ENCODE measurements at regions not wholly inside any gene's neighbourhood (a gene's known extent, or its start where the extent isn't known, plus 50 kb on each side); places are given as distances from the start of the nearest gene placed in this dataset.

DNA sequence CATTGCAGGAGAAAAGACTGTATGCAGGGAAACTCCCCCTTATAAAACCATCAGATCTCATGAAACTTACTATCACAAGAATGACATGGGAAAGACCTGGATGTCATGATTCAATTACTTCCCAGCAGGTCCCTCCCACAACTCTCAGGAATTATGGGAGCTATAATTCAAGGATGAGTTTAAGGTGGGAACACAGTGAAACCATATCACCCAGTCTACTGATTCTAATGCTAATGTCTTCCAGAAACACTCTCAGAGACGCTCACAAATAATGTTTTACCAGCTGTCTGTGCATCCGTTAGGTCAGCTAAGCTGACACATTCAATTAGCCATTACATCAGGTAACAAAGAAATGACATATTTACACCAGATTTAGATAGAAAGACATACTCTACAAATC lies 637.9 kb downstream of the NLGN4Y start:
- Histone ChIP-seq H3K27me3 (ENCODE audit: insufficient read depth, low read length) (no peaks in the 10 kb centered on the region), H3K9me3 (ENCODE audit: control insufficient read depth in 1 of 2, low read length in 2 of 2) (no peaks in the 10 kb centered on the region), H3K36me3 (ENCODE audit: insufficient read depth, low read length) (no peaks in the 10 kb centered on the region), H3K4me3 (ENCODE audit: low read length in 2 of 2) (no peak overlapping the region), H3K27ac (ENCODE audit: low read depth, low read length) (no peak overlapping the region), H3K4me1 (ENCODE audit: insufficient read depth, low read length) (no peaks in the 10 kb centered on the region)
- no peak for DNase-seq
- ChIA-PET POLR2A (ENCODE audit: partially characterized antibody) (no interaction called here), CTCF (ENCODE audit: partially characterized antibody) (no interaction called here)
- H3K9me3 Mint-ChIP-seq, result peaks cover 0 to 2% (median 0%) of the 10 kb centered on the region in 8 donors
- no peaks in the 10 kb centered on the region for H3K4me1 Mint-ChIP-seq
- no peaks in the 10 kb centered on the region for H3K36me3 Mint-ChIP-seq
- peaks cover 0 to 5% of the 10 kb centered on the region in 2 donors for H3K27me3 Mint-ChIP-seq
- intact Hi-C loops (cut with micrococcal nuclease), result no loop called here
- H3K27ac Mint-ChIP-seq, result no peak overlapping the region
- no peak overlapping the region for H3K4me3 Mint-ChIP-seq

DNA sequence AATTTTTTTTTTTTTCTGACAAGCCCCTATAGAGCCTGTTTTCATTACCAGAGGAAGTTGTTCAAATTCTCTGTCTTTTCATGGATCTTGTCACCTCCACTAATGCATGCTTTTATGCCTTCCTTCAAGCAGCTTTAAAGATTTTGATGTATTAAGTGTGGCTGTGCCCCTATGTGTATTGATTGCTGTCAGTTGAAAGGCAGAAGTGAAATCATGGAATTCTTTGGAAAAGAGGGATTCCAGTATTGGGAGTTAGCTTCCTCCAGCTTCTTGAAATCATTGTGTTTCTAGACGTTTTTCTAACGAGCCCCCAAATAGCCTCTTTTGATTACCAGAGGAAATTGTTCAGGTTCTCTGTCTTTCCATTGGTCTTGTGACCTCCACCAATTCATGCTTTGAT lies 655.6 kb downstream of the NLGN4Y start:
- no peak overlapping the region for H3K27ac ChIP-seq (ENCODE audit: low read depth, low read length)
- Mint-ChIP-seq H3K27me3 (no peaks in the 10 kb centered on the region), H3K4me1 (no peaks in the 10 kb centered on the region), H3K4me3 (no peak overlapping the region), H3K9me3 (no peaks in the 10 kb centered on the region), H3K36me3 (no peaks in the 10 kb centered on the region), H3K27ac (no peak overlapping the region)
- H3K4me1 ChIP-seq (ENCODE audit: insufficient read depth, low read length), result no peaks in the 10 kb centered on the region
- POLR2A ChIA-PET (ENCODE audit: partially characterized antibody), result no interaction called here
- H3K4me3 ChIP-seq (ENCODE audit: low read length in 2 of 2), result no peak overlapping the region
- intact Hi-C loops (cut with micrococcal nuclease), result no loop called here
- DNase-seq, result no peak
- no peaks in the 10 kb centered on the region for H3K27me3 ChIP-seq (ENCODE audit: insufficient read depth, low read length)
- CTCF ChIA-PET (ENCODE audit: partially characterized antibody), result no interaction called here
- H3K36me3 ChIP-seq (ENCODE audit: insufficient read depth, low read length), result no peaks in the 10 kb centered on the region
- H3K9me3 ChIP-seq (ENCODE audit: control insufficient read depth in 1 of 2, low read length in 2 of 2), result no peaks in the 10 kb centered on the region

DNA sequence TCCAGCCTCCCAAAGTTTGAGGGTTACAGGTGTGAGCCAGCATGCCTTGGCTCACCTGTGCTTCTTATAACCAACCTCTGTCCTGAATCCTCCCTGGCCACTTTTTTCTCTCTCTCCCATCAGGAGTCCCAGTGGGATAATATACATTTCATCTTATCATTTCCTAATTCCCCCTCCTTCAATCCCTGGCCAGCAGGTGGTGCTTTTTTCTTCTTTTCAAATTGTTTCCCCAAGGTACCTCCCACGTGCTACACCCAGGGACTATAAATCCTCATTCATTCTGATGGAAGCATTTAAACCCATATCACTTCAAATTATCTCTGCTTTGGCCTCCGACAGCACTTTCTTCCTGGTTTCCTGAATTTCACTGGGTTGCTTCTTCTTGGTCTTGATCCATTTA lies 704.7 kb downstream of the NLGN4Y start:
- H3K4me1 ChIP-seq (ENCODE audit: insufficient read depth, low read length), result no peaks in the 10 kb centered on the region
- ChIA-PET CTCF (ENCODE audit: partially characterized antibody) (no interaction called here), POLR2A (ENCODE audit: partially characterized antibody) (no interaction called here)
- intact Hi-C loops (cut with micrococcal nuclease), result no loop called here
- H3K4me1 Mint-ChIP-seq, result no peaks in the 10 kb centered on the region
- H3K4me3 ChIP-seq (ENCODE audit: low read length in 2 of 2), result no peak overlapping the region
- H3K9me3 Mint-ChIP-seq, result peaks cover 0 to 4% (median 0%) of the 10 kb centered on the region in 8 donors
- no peaks in the 10 kb centered on the region for H3K27me3 Mint-ChIP-seq
- H3K27me3 ChIP-seq (ENCODE audit: insufficient read depth, low read length), result no peaks in the 10 kb centered on the region
- H3K36me3 ChIP-seq (ENCODE audit: insufficient read depth, low read length), result no peaks in the 10 kb centered on the region
- H3K27ac Mint-ChIP-seq, result no peak overlapping the region
- H3K36me3 Mint-ChIP-seq, result no peaks in the 10 kb centered on the region
- H3K27ac ChIP-seq (ENCODE audit: low read depth, low read length), result no peak overlapping the region
- H3K4me3 Mint-ChIP-seq, result no peak overlapping the region
- no peak for DNase-seq
- no peaks in the 10 kb centered on the region for H3K9me3 ChIP-seq (ENCODE audit: control insufficient read depth in 1 of 2, low read length in 2 of 2)

DNA sequence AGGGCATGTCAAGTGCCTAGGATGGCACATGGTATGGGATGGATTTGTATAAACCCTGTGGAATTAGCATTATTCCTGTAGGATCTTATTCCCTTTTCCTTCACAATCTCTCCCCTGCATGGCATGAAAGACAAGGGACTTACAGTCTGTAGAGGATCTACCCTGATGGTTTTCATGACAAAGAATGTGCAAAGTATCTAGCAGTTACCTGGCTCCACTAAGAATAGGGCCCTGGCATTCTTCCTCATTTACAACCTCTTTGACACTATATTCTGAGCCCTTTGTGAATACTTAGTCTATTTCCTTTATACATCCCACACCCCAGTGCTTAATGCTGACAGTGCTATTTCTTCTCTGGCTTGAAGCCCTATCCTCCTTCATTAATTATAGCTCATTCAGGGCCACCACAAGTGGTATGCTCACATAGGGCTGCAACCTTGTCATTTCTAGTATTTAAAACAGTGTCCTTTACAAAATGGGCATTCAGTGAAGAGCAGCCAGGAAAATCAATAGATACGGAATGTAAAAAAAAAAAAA lies 715.3 kb downstream of the NLGN4Y start:
- no peak for DNase-seq
- peaks cover 0 to 2% (median 0%) of the 10 kb centered on the region in 8 donors for H3K9me3 Mint-ChIP-seq
- no peaks in the 10 kb centered on the region for H3K4me1 Mint-ChIP-seq
- Histone ChIP-seq H3K36me3 (ENCODE audit: insufficient read depth, low read length) (no peaks in the 10 kb centered on the region), H3K27ac (ENCODE audit: low read depth, low read length) (no peak overlapping the region), H3K4me3 (ENCODE audit: low read length in 2 of 2) (no peak overlapping the region), H3K9me3 (ENCODE audit: control insufficient read depth in 1 of 2, low read length in 2 of 2) (no peaks in the 10 kb centered on the region), H3K27me3 (ENCODE audit: insufficient read depth, low read length) (no peaks in the 10 kb centered on the region), H3K4me1 (ENCODE audit: insufficient read depth, low read length) (no peaks in the 10 kb centered on the region)
- CTCF ChIA-PET (ENCODE audit: partially characterized antibody), result no interaction called here
- POLR2A ChIA-PET (ENCODE audit: partially characterized antibody), result no interaction called here
- peaks cover 0 to under 1% of the 10 kb centered on the region in 2 donors for H3K27me3 Mint-ChIP-seq
- no peaks in the 10 kb centered on the region for H3K36me3 Mint-ChIP-seq
- intact Hi-C loops (cut with micrococcal nuclease), result no loop called here
- no peak overlapping the region for H3K27ac Mint-ChIP-seq
- H3K4me3 Mint-ChIP-seq, result no peak overlapping the region

DNA sequence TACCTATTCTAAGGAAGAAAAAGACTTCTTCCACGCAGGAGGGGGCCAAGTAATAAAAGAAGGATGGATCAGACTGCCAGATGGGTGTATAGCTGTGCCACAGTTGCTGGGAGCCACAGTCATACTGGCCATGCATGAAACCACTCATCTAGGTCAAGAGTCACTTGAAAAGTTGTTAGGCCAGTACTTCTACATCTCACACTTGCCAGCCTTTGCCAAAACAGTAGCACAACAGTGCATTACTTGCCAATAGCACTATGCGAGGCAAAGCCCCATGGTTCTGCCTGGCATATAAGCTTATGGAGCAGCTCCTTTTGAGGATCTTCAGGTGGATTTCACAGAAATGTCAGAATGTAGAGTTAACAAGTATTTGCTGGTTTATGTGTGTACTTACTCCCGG lies 735.0 kb downstream of the NLGN4Y start:
- H3K4me3 Mint-ChIP-seq, result no peak overlapping the region
- no peak overlapping the region for H3K27ac Mint-ChIP-seq
- no peak overlapping the region for H3K4me3 ChIP-seq (ENCODE audit: low read length in 2 of 2)
- H3K27me3 ChIP-seq (ENCODE audit: insufficient read depth, low read length), result no peaks in the 10 kb centered on the region
- POLR2A ChIA-PET (ENCODE audit: partially characterized antibody), result no interaction called here
- H3K27me3 Mint-ChIP-seq, result no peaks in the 10 kb centered on the region
- no peaks in the 10 kb centered on the region for H3K36me3 ChIP-seq (ENCODE audit: insufficient read depth, low read length)
- intact Hi-C loops (cut with micrococcal nuclease), result no loop called here
- DNase-seq, result no peak
- no peaks in the 10 kb centered on the region for H3K9me3 ChIP-seq (ENCODE audit: control insufficient read depth in 1 of 2, low read length in 2 of 2)
- no peaks in the 10 kb centered on the region for H3K36me3 Mint-ChIP-seq
- H3K9me3 Mint-ChIP-seq, result no peaks in the 10 kb centered on the region
- H3K27ac ChIP-seq (ENCODE audit: low read depth, low read length), result no peak overlapping the region
- H3K4me1 ChIP-seq (ENCODE audit: insufficient read depth, low read length), result no peaks in the 10 kb centered on the region
- CTCF ChIA-PET (ENCODE audit: partially characterized antibody), result no interaction called here
- no peaks in the 10 kb centered on the region for H3K4me1 Mint-ChIP-seq

DNA sequence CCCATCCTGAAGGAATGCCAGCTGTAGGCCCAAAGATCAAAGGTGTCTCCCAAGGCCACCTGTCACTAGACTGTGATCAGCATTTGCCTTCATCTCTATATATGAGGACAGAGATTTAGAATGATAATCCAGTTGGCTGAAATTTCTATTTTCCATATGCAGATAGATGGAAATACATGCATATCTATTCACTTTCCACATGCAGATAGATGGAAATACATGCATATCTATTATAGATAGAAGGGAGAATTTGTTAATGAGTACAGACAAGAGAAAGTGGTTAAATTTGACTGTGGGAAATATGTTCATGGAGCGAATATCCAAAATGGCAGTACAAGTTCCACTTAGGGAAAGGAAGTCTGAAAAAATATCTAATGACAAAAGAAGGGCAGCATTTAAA lies 762.2 kb downstream of the NLGN4Y start:
- H3K9me3 ChIP-seq (ENCODE audit: control insufficient read depth in 1 of 2, low read length in 2 of 2), result no peaks in the 10 kb centered on the region
- no peak overlapping the region for H3K27ac Mint-ChIP-seq
- intact Hi-C loops (cut with micrococcal nuclease), result no loop called here
- no peaks in the 10 kb centered on the region for H3K9me3 Mint-ChIP-seq
- H3K36me3 ChIP-seq (ENCODE audit: insufficient read depth, low read length), result no peaks in the 10 kb centered on the region
- H3K4me1 Mint-ChIP-seq, result no peaks in the 10 kb centered on the region
- ChIA-PET POLR2A (ENCODE audit: partially characterized antibody) (no interaction called here), CTCF (ENCODE audit: partially characterized antibody) (no interaction called here)
- no peaks in the 10 kb centered on the region for H3K4me1 ChIP-seq (ENCODE audit: insufficient read depth, low read length)
- no peaks in the 10 kb centered on the region for H3K36me3 Mint-ChIP-seq
- no peaks in the 10 kb centered on the region for H3K27me3 ChIP-seq (ENCODE audit: insufficient read depth, low read length)
- DNase-seq, result no peak
- no peak overlapping the region for H3K4me3 ChIP-seq (ENCODE audit: low read length in 2 of 2)
- H3K4me3 Mint-ChIP-seq, result no peak overlapping the region
- H3K27ac ChIP-seq (ENCODE audit: low read depth, low read length), result no peak overlapping the region
- H3K27me3 Mint-ChIP-seq, result no peaks in the 10 kb centered on the region

DNA sequence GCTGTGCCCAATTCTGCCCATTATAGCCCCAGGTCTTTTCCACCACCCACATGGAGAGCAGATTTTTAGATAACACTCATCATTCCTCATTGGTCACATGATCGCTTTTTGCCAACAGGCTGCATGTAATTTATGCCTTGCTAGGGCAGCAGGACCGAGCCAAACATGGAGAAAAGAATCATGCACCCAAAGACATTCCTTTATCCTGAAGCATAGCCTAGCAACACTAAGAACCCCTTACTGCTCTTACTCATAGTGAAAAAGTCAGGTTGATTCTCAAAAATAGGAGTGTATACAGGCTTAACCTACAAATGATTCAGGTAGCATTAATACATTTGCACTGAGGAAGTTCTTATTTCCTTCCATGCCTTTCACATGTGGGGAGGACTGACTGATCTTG lies 765.5 kb downstream of the NLGN4Y start:
- CTCF ChIA-PET (ENCODE audit: partially characterized antibody), result no interaction called here
- H3K4me1 ChIP-seq (ENCODE audit: insufficient read depth, low read length), result no peaks in the 10 kb centered on the region
- no peak for DNase-seq
- Mint-ChIP-seq H3K4me1 (no peaks in the 10 kb centered on the region), H3K9me3 (no peaks in the 10 kb centered on the region), H3K27ac (no peak overlapping the region), H3K27me3 (no peaks in the 10 kb centered on the region), H3K4me3 (no peak overlapping the region), H3K36me3 (no peaks in the 10 kb centered on the region)
- intact Hi-C loops (cut with micrococcal nuclease), result no loop called here
- H3K36me3 ChIP-seq (ENCODE audit: insufficient read depth, low read length), result no peaks in the 10 kb centered on the region
- POLR2A ChIA-PET (ENCODE audit: partially characterized antibody), result no interaction called here
- no peaks in the 10 kb centered on the region for H3K27me3 ChIP-seq (ENCODE audit: insufficient read depth, low read length)
- no peaks in the 10 kb centered on the region for H3K9me3 ChIP-seq (ENCODE audit: control insufficient read depth in 1 of 2, low read length in 2 of 2)
- no peak overlapping the region for H3K4me3 ChIP-seq (ENCODE audit: low read length in 2 of 2)
- no peak overlapping the region for H3K27ac ChIP-seq (ENCODE audit: low read depth, low read length)

DNA sequence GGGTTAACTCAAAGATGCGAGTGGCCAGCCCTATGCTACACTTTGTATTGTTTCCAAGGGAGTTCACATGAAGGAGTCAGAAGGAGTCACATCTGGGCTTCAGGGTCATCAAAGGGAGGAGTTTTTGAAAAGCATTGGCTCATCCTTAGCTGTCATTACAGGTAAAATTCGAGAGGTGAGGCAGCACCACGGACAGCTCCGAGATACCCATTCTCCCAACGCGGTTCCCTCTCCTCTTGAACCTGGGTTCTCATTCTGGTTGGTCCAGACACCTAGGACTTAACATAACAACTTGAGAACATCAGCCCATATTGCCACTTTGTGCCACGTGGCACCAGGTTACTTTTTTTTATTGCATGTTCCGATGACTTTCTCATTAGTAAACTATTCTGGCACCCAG lies 768.6 kb downstream of the NLGN4Y start:
- Mint-ChIP-seq H3K27me3 (no peaks in the 10 kb centered on the region), H3K4me3 (no peak overlapping the region), H3K27ac (no peak overlapping the region), H3K4me1 (no peaks in the 10 kb centered on the region), H3K9me3 (no peaks in the 10 kb centered on the region), H3K36me3 (no peaks in the 10 kb centered on the region)
- intact Hi-C loops (cut with micrococcal nuclease), result no loop called here
- Histone ChIP-seq H3K4me3 (ENCODE audit: low read length in 2 of 2) (no peak overlapping the region), H3K4me1 (ENCODE audit: insufficient read depth, low read length) (no peaks in the 10 kb centered on the region), H3K36me3 (ENCODE audit: insufficient read depth, low read length) (no peaks in the 10 kb centered on the region), H3K27me3 (ENCODE audit: insufficient read depth, low read length) (no peaks in the 10 kb centered on the region), H3K9me3 (ENCODE audit: control insufficient read depth in 1 of 2, low read length in 2 of 2) (no peaks in the 10 kb centered on the region), H3K27ac (ENCODE audit: low read depth, low read length) (no peak overlapping the region)
- CTCF ChIA-PET (ENCODE audit: partially characterized antibody), result no interaction called here
- POLR2A ChIA-PET (ENCODE audit: partially characterized antibody), result no interaction called here
- DNase-seq, result no peak
